ENCODE measurements at regions not wholly inside any gene's neighbourhood (a gene's known extent, or its start where the extent isn't known, plus 50 kb on each side); places are given as distances from the start of the nearest gene placed in this dataset.
"Not testable (repeated sequence)": the region's sequence is repeated elsewhere in the genome, so short reads cannot be mapped to it uniquely, and the experiment has no call there.

DNA sequence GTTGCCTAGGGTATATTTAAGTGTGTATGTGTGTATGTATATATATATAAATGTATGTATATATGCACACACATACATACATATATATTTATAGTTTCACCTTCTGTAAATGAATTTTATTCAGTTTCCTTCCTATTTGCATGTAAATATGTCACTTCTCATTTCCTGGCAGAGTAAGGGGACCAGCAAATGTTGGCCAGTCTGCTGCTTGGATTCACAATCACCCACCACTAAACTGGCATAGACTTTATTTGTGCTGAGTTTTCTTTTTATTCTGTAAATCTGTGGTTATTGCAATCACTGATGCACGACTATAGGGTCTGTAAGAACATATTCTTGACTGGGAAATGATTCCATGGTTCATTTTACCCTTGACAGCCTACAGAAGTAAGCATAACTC lies 640.4 kb upstream of the FAM98A start:
- no peak overlapping the region for H3K4me3 ChIP-seq
- no peak for DNase-seq (ENCODE audit: low spot score)
- TF ChIP-seq, protein P1, sequence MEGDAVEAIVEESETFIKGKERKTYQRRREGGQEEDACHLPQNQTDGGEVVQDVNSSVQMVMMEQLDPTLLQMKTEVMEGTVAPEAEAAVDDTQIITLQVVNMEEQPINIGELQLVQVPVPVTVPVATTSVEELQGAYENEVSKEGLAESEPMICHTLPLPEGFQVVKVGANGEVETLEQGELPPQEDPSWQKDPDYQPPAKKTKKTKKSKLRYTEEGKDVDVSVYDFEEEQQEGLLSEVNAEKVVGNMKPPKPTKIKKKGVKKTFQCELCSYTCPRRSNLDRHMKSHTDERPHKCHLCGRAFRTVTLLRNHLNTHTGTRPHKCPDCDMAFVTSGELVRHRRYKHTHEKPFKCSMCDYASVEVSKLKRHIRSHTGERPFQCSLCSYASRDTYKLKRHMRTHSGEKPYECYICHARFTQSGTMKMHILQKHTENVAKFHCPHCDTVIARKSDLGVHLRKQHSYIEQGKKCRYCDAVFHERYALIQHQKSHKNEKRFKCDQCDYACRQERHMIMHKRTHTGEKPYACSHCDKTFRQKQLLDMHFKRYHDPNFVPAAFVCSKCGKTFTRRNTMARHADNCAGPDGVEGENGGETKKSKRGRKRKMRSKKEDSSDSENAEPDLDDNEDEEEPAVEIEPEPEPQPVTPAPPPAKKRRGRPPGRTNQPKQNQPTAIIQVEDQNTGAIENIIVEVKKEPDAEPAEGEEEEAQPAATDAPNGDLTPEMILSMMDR (IDR thresholded peaks at IDR 0.05) = no peak
- H3K27ac ChIP-seq = no peak overlapping the region

DNA sequence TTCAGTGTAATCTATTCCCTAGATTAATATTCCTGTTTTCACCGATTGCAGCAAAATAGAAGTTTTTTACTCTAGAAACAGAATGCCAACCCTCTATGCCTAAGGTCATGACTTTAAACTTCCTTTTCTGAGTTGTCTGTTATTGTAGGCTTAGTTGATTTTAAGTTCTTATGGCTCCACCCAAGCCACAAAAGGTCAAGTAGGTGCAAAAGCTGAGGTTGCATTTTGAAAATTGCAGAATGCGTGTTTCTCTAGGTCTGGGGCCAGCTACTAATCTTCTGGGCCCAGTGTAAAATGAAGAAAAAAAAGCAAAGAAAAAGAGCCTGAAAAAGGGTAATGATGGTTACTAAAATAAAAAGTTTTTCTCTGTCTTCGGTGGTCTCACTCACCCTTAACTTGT lies 635.7 kb upstream of the FAM98A start:
- H3K27ac ChIP-seq = no peak overlapping the region
- no peak overlapping the region for H3K4me3 ChIP-seq
- TF ChIP-seq, protein P1 (IDR thresholded peaks at IDR 0.05) = no peak
- DNase-seq (ENCODE audit: low spot score) = no peak

DNA sequence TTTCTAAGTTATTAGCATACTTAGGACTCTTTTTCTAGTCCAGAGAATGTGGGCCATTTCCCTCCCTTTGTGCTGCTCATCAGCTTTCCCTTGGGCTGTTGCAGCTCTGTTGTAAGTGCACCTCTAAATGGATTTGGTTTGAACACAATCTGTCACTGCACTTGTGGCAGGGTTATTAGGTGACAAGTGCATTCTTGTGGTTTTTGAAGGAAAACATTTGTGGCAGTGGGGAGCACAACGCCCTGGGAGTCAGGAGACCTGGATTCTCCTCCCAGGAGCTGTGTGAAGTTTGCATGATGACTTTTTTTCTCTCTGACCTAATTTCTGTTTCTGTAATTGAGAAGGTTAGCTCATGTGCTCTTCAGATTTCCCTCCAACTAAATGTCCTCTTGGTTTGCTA lies 630.9 kb upstream of the FAM98A start:
- TF ChIP-seq, protein P1 (IDR thresholded peaks at IDR 0.05) = no peak
- no peak overlapping the region for H3K4me3 ChIP-seq
- no peak for DNase-seq (ENCODE audit: low spot score)
- H3K27ac ChIP-seq = no peak overlapping the region

DNA sequence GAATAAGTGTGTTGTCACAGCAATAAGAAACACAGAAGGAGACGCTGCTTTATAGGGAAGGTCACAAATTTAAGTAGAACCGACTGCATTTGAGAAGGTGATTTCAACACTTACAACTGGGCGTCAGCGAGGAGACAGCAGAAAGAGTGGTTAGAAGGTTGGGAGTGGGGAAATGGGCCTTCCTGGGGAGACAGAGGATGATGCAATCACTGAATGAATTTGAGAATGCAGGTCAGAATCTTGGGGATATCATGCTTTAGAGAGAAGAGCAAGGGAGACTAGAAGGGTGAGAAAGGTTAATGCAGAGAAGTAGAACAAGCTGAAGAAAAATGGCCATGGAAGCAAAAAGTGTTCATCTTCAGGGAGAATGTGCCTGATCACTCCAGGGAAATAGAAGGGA lies 616.1 kb upstream of the FAM98A start:
- Histone ChIP-seq H3K4me3 (no peak overlapping the region), H3K27ac (no peak overlapping the region)
- no peak for DNase-seq (ENCODE audit: low spot score)
- TF ChIP-seq, protein P1 (IDR thresholded peaks at IDR 0.05) = no peak

DNA sequence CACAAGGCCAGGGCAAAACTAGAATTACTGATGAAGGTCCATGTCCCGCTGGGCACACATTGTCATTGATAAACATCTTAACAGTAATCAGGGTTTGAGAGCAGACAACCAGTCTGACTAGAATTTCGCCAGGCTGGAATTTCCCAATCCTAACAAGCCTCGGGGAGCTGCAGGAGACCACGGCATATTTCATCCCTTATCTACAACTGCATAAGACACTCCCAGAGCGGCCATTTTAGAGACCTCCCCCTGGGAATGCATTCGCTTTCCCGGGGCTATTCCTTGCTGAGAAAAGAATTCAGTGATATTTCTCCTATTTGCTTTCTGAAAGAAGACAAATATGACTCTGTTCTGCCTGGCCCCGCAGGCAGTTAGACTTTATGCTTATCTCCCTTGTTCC lies 611.3 kb upstream of the FAM98A start:
- not testable (repeated sequence) for H3K27ac ChIP-seq; DNase-seq (ENCODE audit: low spot score); H3K4me3 ChIP-seq

DNA sequence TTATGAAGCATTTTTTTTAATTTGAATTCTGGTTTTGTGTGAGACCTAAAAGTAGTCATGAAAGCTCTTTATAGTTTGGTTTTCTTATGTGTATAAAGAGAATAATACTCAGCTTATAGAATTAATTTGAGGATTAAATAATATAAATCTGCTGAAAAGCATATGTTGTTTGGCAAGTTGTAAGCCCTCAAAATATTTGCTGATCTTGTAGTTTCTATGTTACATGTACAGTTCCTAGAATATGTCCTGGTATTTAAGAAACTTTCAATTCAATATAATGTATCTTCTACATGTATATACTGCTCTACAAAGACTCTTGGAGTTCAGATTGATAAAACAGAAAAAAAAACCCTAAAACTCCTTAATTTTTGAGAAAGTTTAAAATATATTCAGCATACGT lies 605.5 kb upstream of the FAM98A start:
- H3K4me3 ChIP-seq = no peak overlapping the region
- TF ChIP-seq, protein P1 (IDR thresholded peaks at IDR 0.05) = no peak
- no peak overlapping the region for H3K27ac ChIP-seq

DNA sequence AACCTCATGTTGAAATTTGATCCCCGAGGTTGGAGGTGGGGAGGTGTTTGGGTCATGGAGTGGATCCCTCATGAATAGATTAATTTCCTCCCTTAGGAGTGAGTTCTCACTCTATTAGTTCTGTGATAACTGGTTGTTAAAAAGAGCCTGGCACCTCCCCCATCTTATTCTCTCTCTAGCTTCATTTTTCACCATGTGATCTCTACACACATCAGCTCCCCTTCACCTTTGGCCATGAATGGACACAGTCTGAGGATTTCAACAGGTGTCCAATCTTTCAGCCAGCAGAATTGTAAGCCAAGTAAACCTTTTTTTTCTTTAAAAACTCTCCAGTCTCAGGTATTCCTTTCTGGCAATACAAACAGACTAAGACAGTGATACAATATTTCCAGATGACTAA lies 602.0 kb upstream of the FAM98A start:
- TF ChIP-seq, protein P1 (IDR thresholded peaks at IDR 0.05) = no peak
- no peak for DNase-seq (ENCODE audit: low spot score)
- no peak overlapping the region for H3K27ac ChIP-seq
- no peak overlapping the region for H3K4me3 ChIP-seq

More for the DNA sequence above, 605.5 kb upstream of the FAM98A start:
- DNase-seq (ENCODE audit: low spot score) = no peak

DNA sequence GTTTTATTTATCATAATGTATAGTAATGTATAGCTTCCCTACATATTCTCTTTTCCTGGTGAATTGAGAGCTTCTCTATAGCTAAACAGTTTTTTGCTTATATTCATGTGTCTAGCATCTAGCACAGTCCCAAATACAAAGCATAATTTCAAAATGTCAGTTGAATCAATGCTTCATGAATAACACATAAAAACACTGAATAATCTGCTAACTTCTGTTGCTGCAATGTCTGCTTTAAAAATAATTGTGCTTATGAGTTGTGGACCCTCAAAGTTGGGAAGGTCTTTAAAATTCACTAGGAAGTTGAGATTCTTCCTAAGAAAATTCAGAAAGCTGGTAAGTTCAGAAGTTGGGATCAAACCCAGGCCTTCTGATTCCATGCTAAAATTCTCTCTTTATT lies 600.9 kb upstream of the FAM98A start:
- Histone ChIP-seq H3K4me3 (no peak overlapping the region), H3K27ac (no peak overlapping the region)
- TF ChIP-seq, protein P1 (IDR thresholded peaks at IDR 0.05) = no peak
- no peak for DNase-seq (ENCODE audit: low spot score)
